ENCODE measurements at regions not wholly inside any gene's neighbourhood (a gene's known extent, or its start where the extent isn't known, plus 50 kb on each side); places are given as distances from the start of the nearest gene placed in this dataset.

DNA sequence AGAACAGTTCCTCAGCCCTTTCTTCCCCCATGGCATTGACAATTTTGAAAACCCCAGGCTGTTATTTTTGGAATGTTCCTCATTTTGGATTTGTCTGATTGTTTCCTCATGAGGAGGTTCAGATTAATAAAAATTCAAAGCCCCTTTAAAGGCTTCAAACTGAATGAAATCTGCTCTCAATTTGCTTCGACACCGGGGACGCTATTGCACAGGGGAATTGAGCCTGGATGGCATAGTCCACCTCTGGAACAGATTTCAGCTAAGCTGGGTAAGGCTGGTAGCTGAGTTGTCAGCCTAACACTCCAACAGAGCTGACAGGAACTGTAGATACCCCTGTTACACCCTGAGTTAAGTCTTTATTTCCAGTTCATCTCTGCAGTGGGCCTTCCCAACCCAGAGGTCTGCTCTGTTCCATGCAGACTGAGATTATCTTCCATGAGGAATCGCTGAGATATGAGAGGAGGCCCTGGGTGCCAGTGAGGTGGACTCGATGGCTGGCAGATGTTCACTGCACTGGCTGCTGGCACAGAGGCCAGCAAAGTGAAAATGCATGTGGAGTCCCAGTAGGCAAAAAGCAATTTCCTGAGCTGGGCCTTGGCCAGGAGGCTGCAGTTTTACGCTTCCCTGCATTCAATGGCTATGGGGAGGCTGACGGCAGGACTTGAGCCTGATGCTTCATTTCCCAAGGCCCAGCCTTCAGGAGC, 73.3 kb upstream of the PAX1 start:
- TF ChIP-seq TCF12 (IDR thresholded peaks at IDR 0.05; ENCODE audit: low read depth) (no peak), USF1 (IDR thresholded peaks at IDR 0.05) (no peak), FOXM1 (IDR thresholded peaks at IDR 0.05; ENCODE audit: borderline replicate concordance, low read depth) (no peak)

DNA sequence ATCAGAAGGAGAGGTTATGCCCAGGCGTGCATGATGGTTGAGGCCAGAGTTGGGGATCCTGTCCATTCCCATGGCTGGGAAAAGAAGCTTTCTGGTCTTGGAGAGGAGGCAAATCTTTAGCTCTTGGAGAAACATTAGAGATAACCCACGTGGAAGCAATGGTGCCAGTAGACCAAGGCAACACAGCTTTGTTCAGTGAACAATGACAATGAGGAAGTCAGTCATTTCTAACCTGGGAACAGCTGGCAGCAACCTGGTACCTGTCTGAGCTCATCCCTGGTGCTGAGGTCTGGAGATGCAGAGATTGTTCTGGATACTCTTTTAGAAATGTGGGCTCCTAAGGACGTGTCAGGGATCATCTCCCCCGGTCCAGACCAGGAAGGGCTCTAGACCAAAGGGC, 76.7 kb upstream of the PAX1 start:
- no peak for TF ChIP-seq REST (IDR thresholded peaks at IDR 0.05; ENCODE audit: low read depth)
- TF ChIP-seq USF1 (IDR thresholded peaks at IDR 0.05): no peak
- TF ChIP-seq TCF12 (IDR thresholded peaks at IDR 0.05; ENCODE audit: low read depth): no peak
- TF ChIP-seq CEBPB (IDR thresholded peaks at IDR 0.05): no peak
- no peak for TF ChIP-seq NFIC (IDR thresholded peaks at IDR 0.05)
- no peak for TF ChIP-seq RAD21 (IDR thresholded peaks at IDR 0.05; ENCODE audit: low read depth)
- TF ChIP-seq TEAD4 (IDR thresholded peaks at IDR 0.05): no peak
- no peak for TF ChIP-seq TAF1 (IDR thresholded peaks at IDR 0.05; ENCODE audit: low read depth)
- TF ChIP-seq FOXM1 (IDR thresholded peaks at IDR 0.05; ENCODE audit: borderline replicate concordance, low read depth): no peak
- TF ChIP-seq EGR1 (IDR thresholded peaks at IDR 0.05): no peak
- TF ChIP-seq EP300 (IDR thresholded peaks at IDR 0.05; ENCODE audit: borderline replicate concordance): no peak
- TF ChIP-seq MAX (IDR thresholded peaks at IDR 0.05): no peak
- TF ChIP-seq ZBTB7A (IDR thresholded peaks at IDR 0.05; ENCODE audit: low read depth): no peak
- no peak for TF ChIP-seq YY1 (IDR thresholded peaks at IDR 0.05; ENCODE audit: low read depth)

- TF ChIP-seq MAX (IDR thresholded peaks at IDR 0.05) (no peak), REST (IDR thresholded peaks at IDR 0.05; ENCODE audit: low read depth) (no peak), CEBPB (IDR thresholded peaks at IDR 0.05) (no peak), TEAD4 (IDR thresholded peaks at IDR 0.05) (no peak), NFIC (IDR thresholded peaks at IDR 0.05) (no peak), EGR1 (IDR thresholded peaks at IDR 0.05) (no peak), ZBTB7A (IDR thresholded peaks at IDR 0.05; ENCODE audit: low read depth) (no peak), TAF1 (IDR thresholded peaks at IDR 0.05; ENCODE audit: low read depth) (no peak), EP300 (IDR thresholded peaks at IDR 0.05; ENCODE audit: borderline replicate concordance) (no peak), USF1 (IDR thresholded peaks at IDR 0.05) (no peak), RAD21 (IDR thresholded peaks at IDR 0.05; ENCODE audit: low read depth) (no peak), FOXM1 (IDR thresholded peaks at IDR 0.05; ENCODE audit: borderline replicate concordance, low read depth) (no peak), YY1 (IDR thresholded peaks at IDR 0.05; ENCODE audit: low read depth) (no peak), CREB1 (IDR thresholded peaks at IDR 0.05; ENCODE audit: low read depth) (no peak), TCF12 (IDR thresholded peaks at IDR 0.05; ENCODE audit: low read depth) (no peak)
These were observed 81.7 kb upstream of the PAX1 start for GRCh38 chr20:21623781-21624094.

DNA sequence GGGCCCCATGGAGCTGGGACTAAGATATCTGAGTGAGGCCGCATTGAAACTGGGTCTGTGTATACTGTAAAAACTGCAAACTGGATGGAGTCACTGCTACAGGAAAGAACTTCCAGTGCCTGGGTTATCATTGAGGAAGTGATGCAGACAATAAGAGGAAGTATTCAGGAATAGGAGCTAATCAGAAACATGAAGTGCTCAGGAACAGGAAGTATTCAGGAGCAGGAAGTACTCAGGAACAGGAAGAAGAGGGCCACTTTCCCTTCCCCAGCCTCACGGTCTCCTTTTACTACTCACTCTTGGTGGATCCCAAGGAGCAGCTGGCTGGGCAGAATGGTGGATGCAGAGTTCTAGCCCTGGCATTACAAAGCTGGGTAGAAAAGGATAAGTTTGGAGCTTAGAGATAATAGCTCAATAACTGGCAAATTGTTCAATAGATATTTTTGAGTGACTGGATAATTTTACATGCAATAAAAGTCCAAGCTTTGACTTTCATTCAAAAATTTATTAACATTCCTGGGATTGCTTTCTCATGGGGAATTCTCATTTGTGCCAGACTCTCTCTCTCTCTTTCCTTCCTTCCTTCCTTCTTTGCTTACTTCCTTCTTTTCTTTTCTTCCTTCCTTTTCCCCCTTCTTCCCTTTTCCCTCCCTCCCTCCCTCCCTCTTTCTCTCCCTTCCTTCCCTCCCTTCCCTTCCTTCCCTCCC, 82.2 kb upstream of the PAX1 start:
- no peak for TF ChIP-seq YY1 (IDR thresholded peaks at IDR 0.05; ENCODE audit: low read depth)
- TF ChIP-seq FOXM1 (IDR thresholded peaks at IDR 0.05; ENCODE audit: borderline replicate concordance, low read depth): no peak
- no peak for TF ChIP-seq RAD21 (IDR thresholded peaks at IDR 0.05; ENCODE audit: low read depth)
- TF ChIP-seq MAX (IDR thresholded peaks at IDR 0.05): no peak
- no peak for TF ChIP-seq NFIC (IDR thresholded peaks at IDR 0.05)

DNA sequence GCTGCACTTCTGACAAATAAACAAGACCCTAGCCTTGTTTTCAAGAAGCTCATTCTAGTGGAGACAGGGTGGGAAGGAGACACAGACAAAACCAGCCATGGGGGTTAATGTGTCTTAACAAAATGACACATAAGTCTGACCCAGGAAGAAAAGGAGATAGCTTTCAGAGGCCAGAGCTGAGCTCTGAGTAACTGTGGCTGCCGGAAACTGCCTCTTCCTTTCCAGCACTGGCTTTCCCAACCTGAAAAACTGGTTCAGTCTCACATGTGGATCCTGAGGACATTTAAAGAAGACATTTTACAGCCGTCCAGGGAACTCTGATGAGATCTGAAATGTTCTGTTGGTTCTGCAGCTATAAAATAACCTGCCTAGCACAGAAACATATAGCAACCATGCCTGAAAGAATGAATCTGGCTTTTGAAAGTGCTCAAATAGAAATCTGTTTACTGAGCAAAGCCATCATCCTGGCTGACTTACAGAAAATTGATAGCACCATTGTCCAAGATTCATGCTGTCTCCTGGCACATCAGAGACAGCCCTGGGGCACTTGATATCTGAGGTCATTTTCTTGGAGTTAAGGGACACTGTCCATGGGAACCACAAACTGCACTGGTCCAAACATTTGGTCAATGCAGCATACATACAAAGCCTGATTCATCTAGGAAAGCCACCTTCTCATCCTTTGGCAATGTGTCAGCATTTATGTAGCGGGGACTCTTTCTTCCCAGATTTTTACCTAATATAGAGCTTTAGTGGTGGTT, 83.2 kb upstream of the PAX1 start:
- TF ChIP-seq MAX (IDR thresholded peaks at IDR 0.05): no peak

Measured in Ishikawa (cell line).